ENCODE measurements at regions not wholly inside any gene's neighbourhood (a gene's known extent, or its start where the extent isn't known, plus 50 kb on each side); places are given as distances from the start of the nearest gene placed in this dataset.

DNA sequence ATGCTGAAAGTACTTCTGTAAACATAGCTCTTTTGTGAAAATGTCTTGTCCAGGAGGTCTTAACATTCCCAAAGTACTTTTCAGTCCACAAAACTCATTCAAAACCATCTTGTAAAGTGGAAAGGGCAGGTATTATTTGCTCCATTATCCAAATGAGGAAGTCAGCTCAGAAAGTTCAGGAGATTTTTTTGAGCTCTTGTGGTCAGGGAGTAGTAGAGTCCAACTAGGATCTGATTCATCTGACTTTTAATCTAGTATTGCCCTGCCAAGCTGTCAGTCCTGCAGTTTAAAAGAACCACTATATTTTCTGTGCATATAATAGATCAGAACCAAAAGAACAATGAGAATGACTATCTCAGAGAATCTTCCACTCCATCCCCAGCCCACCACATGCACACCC, 83.5 kb downstream of the FOXB1 start:
- TF ChIP-seq, protein P1, sequence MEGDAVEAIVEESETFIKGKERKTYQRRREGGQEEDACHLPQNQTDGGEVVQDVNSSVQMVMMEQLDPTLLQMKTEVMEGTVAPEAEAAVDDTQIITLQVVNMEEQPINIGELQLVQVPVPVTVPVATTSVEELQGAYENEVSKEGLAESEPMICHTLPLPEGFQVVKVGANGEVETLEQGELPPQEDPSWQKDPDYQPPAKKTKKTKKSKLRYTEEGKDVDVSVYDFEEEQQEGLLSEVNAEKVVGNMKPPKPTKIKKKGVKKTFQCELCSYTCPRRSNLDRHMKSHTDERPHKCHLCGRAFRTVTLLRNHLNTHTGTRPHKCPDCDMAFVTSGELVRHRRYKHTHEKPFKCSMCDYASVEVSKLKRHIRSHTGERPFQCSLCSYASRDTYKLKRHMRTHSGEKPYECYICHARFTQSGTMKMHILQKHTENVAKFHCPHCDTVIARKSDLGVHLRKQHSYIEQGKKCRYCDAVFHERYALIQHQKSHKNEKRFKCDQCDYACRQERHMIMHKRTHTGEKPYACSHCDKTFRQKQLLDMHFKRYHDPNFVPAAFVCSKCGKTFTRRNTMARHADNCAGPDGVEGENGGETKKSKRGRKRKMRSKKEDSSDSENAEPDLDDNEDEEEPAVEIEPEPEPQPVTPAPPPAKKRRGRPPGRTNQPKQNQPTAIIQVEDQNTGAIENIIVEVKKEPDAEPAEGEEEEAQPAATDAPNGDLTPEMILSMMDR (IDR thresholded peaks at IDR 0.05): no peak
- no peak for TF ChIP-seq POLR2A (IDR thresholded peaks at IDR 0.05)
